A549 (cell line): ENCODE measurements at regions not wholly inside any gene's neighbourhood (a gene's known extent, or its start where the extent isn't known, plus 50 kb on each side); places are given as distances from the start of the nearest gene placed in this dataset.
A peak's percentile ranks its signal among the peaks of the same experiment; 100 is the strongest.

ENCODE experiments used
- ATAC-seq, 2 experiments: fragments of 200-7000 bp in 1 of 2; fragments of >200 bp in 1 of 2; cut with Nextera tagmentation in 1 of 2; cut with Tn5 transposase in 1 of 2; 3 replicates each; pipeline versions ENCODE4 v1.8.0 to v1.9.1; 2018 to 2020; ENCODE audit warnings: mild to moderate bottlenecking in 1 of 2, moderate library complexity in 1 of 2
- CTCF ChIA-PET: fragments of 300-600 bp; sonication (Branson Sonifier 250); formaldehyde crosslinking; extraction: SDS; loops from one replicate; lab custom pipeline; 2021; ENCODE audit warnings: antibody characterized with exemption, inconsistent platforms; lab: Yijun Ruan, JAX
- POLR2A ChIA-PET: fragments of 350-600 bp; formaldehyde crosslinking; extraction: SDS; loops from one replicate; lab custom pipeline; 2021; ENCODE audit warnings: antibody characterized with exemption, inconsistent platforms; lab: Yijun Ruan, JAX
- DNase-seq, 2 experiments: peaks; one replicate each; pipeline versions ENCODE4 v3.0.0 to v3.0.0-alpha.2; 2011 to 2016; ENCODE audit warnings: low read depth in 1 of 2, low spot score in 1 of 2
- FAIRE-seq: peaks from 2 replicates; lab custom pipeline; 2011; peaks lifted over from hg19 to GRCh38; lab: Jason Lieb, UNC
- H3K27ac ChIP-seq, 2 experiments: fragments of >200 bp; sonication (Bioruptor Twin); formaldehyde crosslinking; 3 replicates each; pipeline ENCODE4 v1.5.1; 2016 to 2017
- H3K4me1 ChIP-seq: fragments of >200 bp; sonication (Bioruptor Twin); formaldehyde crosslinking; 3 replicates; pipeline ENCODE4 v1.6.1; 2016
- H3K4me2 ChIP-seq: fragments of >200 bp; sonication (Bioruptor Twin); formaldehyde crosslinking; 3 replicates; pipeline ENCODE4 v1.6.1; 2016
- H3K4me3 ChIP-seq: fragments of >200 bp; sonication (Bioruptor Twin); formaldehyde crosslinking; 3 replicates; pipeline ENCODE4 v1.5.1; 2016
- H3K9me3 ChIP-seq: fragments of >200 bp; sonication (Bioruptor Twin); formaldehyde crosslinking; 3 replicates; pipeline ENCODE4 v1.6.1; 2016
- ATOH8 ChIP-seq: fragments of 250-450 bp; sonication (Bioruptor Pico); IDR thresholded peaks from 2 replicates; pipeline ENCODE4 v1.5.0; 2020; ENCODE audit warnings: low read depth, mild to moderate bottlenecking, moderate library complexity
- BHLHE40 ChIP-seq: IDR thresholded peaks from 2 replicates; pipeline ENCODE4 v1.6.1; 2012; ENCODE audit warnings: low read depth, low read length, inconsistent platforms
- CBX2 ChIP-seq: fragments of 200-600 bp; sonication (generic); IDR thresholded peaks from 2 replicates; pipeline ENCODE4 v1.6.1; 2016; ENCODE audit warnings: low read depth, mild to moderate bottlenecking, borderline replicate concordance
- E2F6 ChIP-seq: IDR thresholded peaks from 2 replicates; pipeline ENCODE4 v1.6.1; 2012; ENCODE audit warnings: low read depth, borderline replicate concordance
- FOSB ChIP-seq: fragments of 250-450 bp; sonication (Bioruptor Pico); IDR thresholded peaks from 2 replicates; pipeline ENCODE4 v1.5.0; 2020; ENCODE audit warnings: mild to moderate bottlenecking, moderate library complexity
- FOSL2 ChIP-seq, 2 experiments: fragments of 450-650 bp in 1 of 2; fragments of >200 bp in 1 of 2; sonication (Bioruptor Twin) in 1 of 2; formaldehyde crosslinking; IDR thresholded peaks; 2 replicates each; pipeline versions ENCODE4 v1.5.0 to v1.6.1; 2016 to 2020; ENCODE audit warnings: mild to moderate bottlenecking in 1 of 2, moderate library complexity in 1 of 2
- FOXS1 ChIP-seq: fragments of 250-450 bp; sonication (Bioruptor Pico); IDR thresholded peaks from 2 replicates; pipeline ENCODE4 v1.5.0; 2020; ENCODE audit warnings: mild to moderate bottlenecking, moderate library complexity
- HEYL ChIP-seq: fragments of 250-450 bp; sonication (Bioruptor Pico); IDR thresholded peaks from 2 replicates; pipeline ENCODE4 v1.8.0; 2021; ENCODE audit warnings: mild to moderate bottlenecking, moderate library complexity
- HMGXB4 ChIP-seq: fragments of 250-450 bp; sonication (Bioruptor Pico); IDR thresholded peaks from 2 replicates; pipeline ENCODE4 v1.5.0; 2021; ENCODE audit warnings: mild to moderate bottlenecking, moderate library complexity, borderline replicate concordance
- HOXB13 ChIP-seq: fragments of 250-450 bp; sonication (Bioruptor Pico); IDR thresholded peaks from 2 replicates; pipeline ENCODE4 v1.5.0; 2020; ENCODE audit warnings: low read depth, mild to moderate bottlenecking, moderate library complexity
- HOXB5 ChIP-seq: fragments of 250-450 bp; sonication (Bioruptor Pico); IDR thresholded peaks from 2 replicates; pipeline ENCODE4 v1.5.0; 2020; ENCODE audit warnings: mild to moderate bottlenecking, moderate library complexity
- JUN ChIP-seq, 2 experiments: fragments of >200 bp; sonication (Bioruptor Twin); formaldehyde crosslinking; IDR thresholded peaks; 2 replicates in 1 of 2; 3 replicates in 1 of 2; pipeline ENCODE4 v1.6.1; 2016 to 2017
- JUNB ChIP-seq: fragments of >200 bp; sonication (Bioruptor Twin); formaldehyde crosslinking; IDR thresholded peaks from 2 replicates; pipeline ENCODE4 v1.6.1; 2016
- KDM5A ChIP-seq: fragments of 200-600 bp; sonication (generic); IDR thresholded peaks from 2 replicates; pipeline ENCODE4 v1.6.1; 2016; ENCODE audit warnings: antibody characterized with exemption, mild to moderate bottlenecking
- MAFK ChIP-seq: fragments of 450-650 bp; IDR thresholded peaks from 2 replicates; pipeline ENCODE4 v1.6.1; 2014; ENCODE audit not compliant: partially characterized antibody
- MAX ChIP-seq: IDR thresholded peaks from 2 replicates; pipeline ENCODE4 v1.6.1; 2012
- MAZ ChIP-seq: fragments of 150-350 bp; IDR thresholded peaks from 2 replicates; pipeline ENCODE4 v1.6.1; 2014; ENCODE audit warnings: antibody characterized with exemption, low read depth, low read length, borderline replicate concordance
- NPAS2 ChIP-seq: fragments of 250-450 bp; sonication (Bioruptor Pico); IDR thresholded peaks from 2 replicates; pipeline ENCODE4 v1.8.0; 2022; ENCODE audit warnings: mild to moderate bottlenecking, moderate library complexity, borderline replicate concordance
- RCOR1 ChIP-seq: fragments of 150-350 bp; IDR thresholded peaks from 2 replicates; pipeline ENCODE4 v1.6.1; 2014; ENCODE audit warnings: antibody characterized with exemption, low read length, low read depth
- REST ChIP-seq: fragments of 200-600 bp; sonication (generic); IDR thresholded peaks from 2 replicates; pipeline ENCODE4 v1.6.1; 2016; ENCODE audit warnings: antibody characterized with exemption, mild to moderate bottlenecking, moderate library complexity
- RFX5 ChIP-seq: fragments of 450-650 bp; IDR thresholded peaks from 2 replicates; pipeline ENCODE4 v1.7.1; 2014; ENCODE audit warnings: antibody characterized with exemption, mild to moderate bottlenecking, moderate library complexity
- TFCP2L1 ChIP-seq: fragments of 250-450 bp; sonication (Bioruptor Pico); IDR thresholded peaks from 2 replicates; pipeline ENCODE4 v1.5.0; 2021; ENCODE audit warnings: mild to moderate bottlenecking
- ZC3H11A ChIP-seq: fragments of 450-650 bp; IDR thresholded peaks from 2 replicates; pipeline ENCODE4 v1.6.1; 2014; ENCODE audit warnings: antibody characterized with exemption, mild to moderate bottlenecking
- ZSCAN20 ChIP-seq: fragments of 250-450 bp; sonication (Bioruptor Pico); IDR thresholded peaks from 2 replicates; pipeline ENCODE4 v1.8.0; 2022; ENCODE audit warnings: mild to moderate bottlenecking, moderate library complexity
- WGBS: methylation state at CpG from one replicate; pipeline ENCODE4 v1.1.6; 2017; ENCODE audit errors: missing lambda C conversion rate; 5-methylcytosine and 5-hydroxymethylcytosine counted together

GRCh38 chr15:96720251-96720650, 389.8 kb downstream of the NR2F2 start:
- TF ChIP-seq RCOR1 (no peak), BHLHE40 (no peak), ZC3H11A (no peak), HOXB5 (CRISPR knock-in tag) (no peak), MAX (no peak), REST (no peak), FOSB (CRISPR knock-in tag) (no peak), KDM5A (no peak), E2F6 (no peak), JUN (IDR thresholded peaks at IDR 0.05) (no peak), JUNB (no peak), TFCP2L1 (no peak), FOSL2 (IDR thresholded peaks at IDR 0.05) (no peak), FOSL2 (CRISPR knock-in tag; IDR thresholded peaks at IDR 0.05) (no peak), MAFK (no peak), ZSCAN20 (CRISPR knock-in tag) (no peak), HMGXB4 (no peak), HOXB13 (CRISPR knock-in tag) (no peak), ATOH8 (CRISPR knock-in tag) (no peak), FOXS1 (CRISPR knock-in tag) (no peak), MAZ (no peak)
- TF ChIP-seq, all 56 proteins: peak for 0
- DNase-seq (no peak), ATAC-seq (no peak), FAIRE-seq (no peak)
- Histone ChIP-seq H3K4me2 (no peak overlapping the region), H3K9me3 (no peaks in the 10 kb centered on the region), H3K27ac (no peak overlapping the region), H3K4me1 (no peaks in the 10 kb centered on the region), H3K4me3 (no peak overlapping the region)
- POLR2A ChIA-PET = no interaction called here
- WGBS = 17% methylated on average over 8 of the region's 8 CpGs
- CTCF ChIA-PET = no interaction called here

- no peaks in the 10 kb centered on the region for H3K4me1 ChIP-seq
- no peak for TF ChIP-seq RFX5
- no peak for TF ChIP-seq REST
- no peak for TF ChIP-seq ATOH8 (CRISPR knock-in tag)
- no peak for TF ChIP-seq HMGXB4
- TF ChIP-seq HEYL (CRISPR knock-in tag) = no peak
- no peak for TF ChIP-seq MAZ
- TF ChIP-seq NPAS2 = no peak
- TF ChIP-seq CBX2 = no peak
- TF ChIP-seq BHLHE40 = no peak
- TF ChIP-seq, all 56 proteins: peak for 0
- WGBS = 4% methylated on average over 2 of the region's 2 CpGs
- ChIA-PET POLR2A (no interaction called here), CTCF (no interaction called here)
- no peak overlapping the region for H3K27ac ChIP-seq
- DNase-seq (no peak), ATAC-seq (no peak), FAIRE-seq (peak; percentile 61)
- no peak overlapping the region for H3K4me3 ChIP-seq
- H3K9me3 ChIP-seq = no peaks in the 10 kb centered on the region
- no peak overlapping the region for H3K4me2 ChIP-seq
Measured at GRCh38 chr15:96720656-96721055, 390.2 kb downstream of the NR2F2 start.
